Upper lobe of left lung (tissue), 4 donors: ENCODE measurements at regions not wholly inside any gene's neighbourhood (a gene's known extent, or its start where the extent isn't known, plus 50 kb on each side); places are given as distances from the start of the nearest gene placed in this dataset.

Source experiments
- EP300 ChIP-seq, 4 donors: sonication (generic); formaldehyde crosslinking; IDR thresholded peaks; one replicate each; pipeline ENCODE4 v1.5.1; 2017; ENCODE audit warnings: antibody characterized with exemption in 4 of 4, control low read depth in 2 of 4
- POLR2AphosphoS5 ChIP-seq, 2 donors: sonication (generic); formaldehyde crosslinking; IDR thresholded peaks; one replicate each; pipeline ENCODE4 v1.5.1; 2017; ENCODE audit warnings: antibody characterized with exemption in 2 of 2
- TF ChIP-seq, protein P1 (sequence below), 6 experiments: fragments of 450-650 bp in 4 of 6; fragments of 200-600 bp in 2 of 6; sonication (generic) in 2 of 6; IDR thresholded peaks; one replicate each; pipeline ENCODE4 v1.5.1; 2016 to 2019; ENCODE audit warnings: antibody characterized with exemption in 6 of 6

DNA sequence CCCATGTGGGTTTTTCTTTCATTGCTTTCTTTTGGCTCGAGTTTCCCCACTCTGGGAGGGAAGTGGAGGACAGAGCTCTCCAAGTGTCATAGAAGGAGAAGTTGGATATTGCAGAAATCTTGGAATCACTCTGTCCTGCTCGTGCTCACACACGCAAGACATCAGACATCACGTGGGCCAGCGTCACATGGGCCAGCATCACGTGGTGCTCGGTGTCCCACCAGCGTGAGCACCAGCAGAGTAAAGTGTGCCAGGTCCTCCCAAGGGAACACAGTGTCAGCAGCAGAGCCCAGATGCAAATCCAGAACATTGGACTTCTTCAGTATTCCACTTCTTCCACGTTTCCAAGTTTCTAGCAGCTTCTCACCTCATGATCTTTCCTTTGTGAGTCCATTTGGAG lies 327.0 kb downstream of the FOXL1 start:
- TF ChIP-seq POLR2AphosphoS5 (IDR thresholded peaks at IDR 0.05) = no peak
- TF ChIP-seq, protein P1, sequence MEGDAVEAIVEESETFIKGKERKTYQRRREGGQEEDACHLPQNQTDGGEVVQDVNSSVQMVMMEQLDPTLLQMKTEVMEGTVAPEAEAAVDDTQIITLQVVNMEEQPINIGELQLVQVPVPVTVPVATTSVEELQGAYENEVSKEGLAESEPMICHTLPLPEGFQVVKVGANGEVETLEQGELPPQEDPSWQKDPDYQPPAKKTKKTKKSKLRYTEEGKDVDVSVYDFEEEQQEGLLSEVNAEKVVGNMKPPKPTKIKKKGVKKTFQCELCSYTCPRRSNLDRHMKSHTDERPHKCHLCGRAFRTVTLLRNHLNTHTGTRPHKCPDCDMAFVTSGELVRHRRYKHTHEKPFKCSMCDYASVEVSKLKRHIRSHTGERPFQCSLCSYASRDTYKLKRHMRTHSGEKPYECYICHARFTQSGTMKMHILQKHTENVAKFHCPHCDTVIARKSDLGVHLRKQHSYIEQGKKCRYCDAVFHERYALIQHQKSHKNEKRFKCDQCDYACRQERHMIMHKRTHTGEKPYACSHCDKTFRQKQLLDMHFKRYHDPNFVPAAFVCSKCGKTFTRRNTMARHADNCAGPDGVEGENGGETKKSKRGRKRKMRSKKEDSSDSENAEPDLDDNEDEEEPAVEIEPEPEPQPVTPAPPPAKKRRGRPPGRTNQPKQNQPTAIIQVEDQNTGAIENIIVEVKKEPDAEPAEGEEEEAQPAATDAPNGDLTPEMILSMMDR (IDR thresholded peaks at IDR 0.05) = no peak
- no peak for TF ChIP-seq EP300 (IDR thresholded peaks at IDR 0.05)
